IMR-90 (cell line): ENCODE measurements at regions not wholly inside any gene's neighbourhood (a gene's known extent, or its start where the extent isn't known, plus 50 kb on each side); places are given as distances from the start of the nearest gene placed in this dataset.

ENCODE experiments used
- BHLHE40 ChIP-seq: fragments of 150-350 bp; IDR thresholded peaks from 2 replicates; pipeline ENCODE4 v1.6.1; 2016; ENCODE audit warnings: mild to moderate bottlenecking, low read depth, low read length
- CEBPB ChIP-seq: IDR thresholded peaks from 2 replicates; pipeline ENCODE4 v1.6.1; 2012; ENCODE audit warnings: low read depth, low read length, improper control_type of control experiment
- CHD1 ChIP-seq: IDR thresholded peaks from 2 replicates; pipeline ENCODE4 v1.6.1; 2012; ENCODE audit warnings: low read depth, low read length, improper control_type of control experiment
- ELK1 ChIP-seq: fragments of 150-350 bp; IDR thresholded peaks from 2 replicates; pipeline ENCODE4 v1.6.1; 2016; ENCODE audit warnings: low read depth, mild to moderate bottlenecking, low read length, moderate library complexity, borderline replicate concordance
- FOS ChIP-seq: fragments of 150-350 bp; IDR thresholded peaks from 2 replicates; pipeline ENCODE4 v1.6.1; 2016; ENCODE audit warnings: low read depth, low read length
- MAFK ChIP-seq: IDR thresholded peaks from 2 replicates; pipeline ENCODE4 v1.6.1; 2012; ENCODE audit warnings: low read depth, low read length, improper control_type of control experiment
- MXI1 ChIP-seq: IDR thresholded peaks from 2 replicates; pipeline ENCODE4 v1.6.1; 2012; ENCODE audit warnings: low read depth, mild to moderate bottlenecking, low read length, moderate library complexity, borderline replicate concordance
- POLR2A ChIP-seq: IDR thresholded peaks from 2 replicates; pipeline ENCODE4 v1.6.1; 2012; ENCODE audit warnings: mild to moderate bottlenecking, low read depth, low read length
- RAD21 ChIP-seq: IDR thresholded peaks from 2 replicates; pipeline ENCODE4 v1.6.1; 2012; ENCODE audit warnings: low read length, improper control_type of control experiment
- RFX5 ChIP-seq: IDR thresholded peaks from 2 replicates; pipeline ENCODE4 v1.8.0; 2012; ENCODE audit warnings: low read depth, mild to moderate bottlenecking, low read length, moderate library complexity
- SMC3 ChIP-seq: fragments of 150-350 bp; IDR thresholded peaks from 2 replicates; pipeline ENCODE4 v1.6.1; 2016; ENCODE audit warnings: low read depth, mild to moderate bottlenecking, antibody characterized with exemption, low read length, moderate library complexity
- USF2 ChIP-seq: fragments of 150-350 bp; IDR thresholded peaks from 2 replicates; pipeline ENCODE4 v1.6.1; 2017; ENCODE audit warnings: mild to moderate bottlenecking, antibody characterized with exemption, low read length, low read depth
- TF ChIP-seq, protein P1 (sequence below): conservative IDR thresholded peaks from 2 replicates; pipeline ENCODE4 v1.5.1; 2012; ENCODE audit warnings: mild to moderate bottlenecking, low read depth, low read length, improper control_type of control experiment

DNA sequence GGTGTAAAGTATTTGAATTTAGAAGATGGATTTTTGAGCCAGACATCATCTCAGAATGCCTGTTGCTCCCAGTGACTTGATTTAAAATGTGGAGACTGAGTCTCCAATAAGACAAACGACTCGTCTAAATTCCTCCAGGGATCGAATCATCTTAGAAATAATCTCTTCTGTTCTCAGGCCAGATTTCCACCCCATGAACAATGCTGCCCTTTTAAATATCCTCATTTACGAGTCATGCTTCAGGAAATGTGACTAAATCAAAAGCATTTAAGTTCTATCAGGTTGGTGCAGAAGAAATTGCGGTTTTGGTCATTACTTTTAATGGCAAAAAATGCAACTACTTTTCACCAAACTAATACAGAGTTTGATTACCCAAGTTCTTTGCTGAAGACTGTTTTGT is 684.6 kb upstream of the SOX11 start:
- TF ChIP-seq POLR2A (no peak), ELK1 (no peak), CEBPB (no peak), FOS (no peak), USF2 (no peak), BHLHE40 (no peak), RAD21 (no peak), CHD1 (no peak), MAFK (no peak), MXI1 (no peak), RFX5 (no peak), SMC3 (no peak)
- TF ChIP-seq, protein P1, sequence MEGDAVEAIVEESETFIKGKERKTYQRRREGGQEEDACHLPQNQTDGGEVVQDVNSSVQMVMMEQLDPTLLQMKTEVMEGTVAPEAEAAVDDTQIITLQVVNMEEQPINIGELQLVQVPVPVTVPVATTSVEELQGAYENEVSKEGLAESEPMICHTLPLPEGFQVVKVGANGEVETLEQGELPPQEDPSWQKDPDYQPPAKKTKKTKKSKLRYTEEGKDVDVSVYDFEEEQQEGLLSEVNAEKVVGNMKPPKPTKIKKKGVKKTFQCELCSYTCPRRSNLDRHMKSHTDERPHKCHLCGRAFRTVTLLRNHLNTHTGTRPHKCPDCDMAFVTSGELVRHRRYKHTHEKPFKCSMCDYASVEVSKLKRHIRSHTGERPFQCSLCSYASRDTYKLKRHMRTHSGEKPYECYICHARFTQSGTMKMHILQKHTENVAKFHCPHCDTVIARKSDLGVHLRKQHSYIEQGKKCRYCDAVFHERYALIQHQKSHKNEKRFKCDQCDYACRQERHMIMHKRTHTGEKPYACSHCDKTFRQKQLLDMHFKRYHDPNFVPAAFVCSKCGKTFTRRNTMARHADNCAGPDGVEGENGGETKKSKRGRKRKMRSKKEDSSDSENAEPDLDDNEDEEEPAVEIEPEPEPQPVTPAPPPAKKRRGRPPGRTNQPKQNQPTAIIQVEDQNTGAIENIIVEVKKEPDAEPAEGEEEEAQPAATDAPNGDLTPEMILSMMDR = no peak
